M059J (cell line): ENCODE measurements at regions not wholly inside any gene's neighbourhood (a gene's known extent, or its start where the extent isn't known, plus 50 kb on each side); places are given as distances from the start of the nearest gene placed in this dataset.
"Not testable (repeated sequence)": the region's sequence is repeated elsewhere in the genome, so short reads cannot be mapped to it uniquely, and the experiment has no call there.

Source experiments
- DNase-seq: peaks from one replicate; pipeline ENCODE4 v3.0.0-alpha.2; 2012; ENCODE audit warnings: low read depth

GRCh38 chr1:60553730-60554129, 480.2 kb upstream of the C1orf87 start:
- DNase-seq, result no peak

- no peak for DNase-seq
Measured at GRCh38 chr1:60547821-60548220, 474.3 kb upstream of the C1orf87 start.

DNA sequence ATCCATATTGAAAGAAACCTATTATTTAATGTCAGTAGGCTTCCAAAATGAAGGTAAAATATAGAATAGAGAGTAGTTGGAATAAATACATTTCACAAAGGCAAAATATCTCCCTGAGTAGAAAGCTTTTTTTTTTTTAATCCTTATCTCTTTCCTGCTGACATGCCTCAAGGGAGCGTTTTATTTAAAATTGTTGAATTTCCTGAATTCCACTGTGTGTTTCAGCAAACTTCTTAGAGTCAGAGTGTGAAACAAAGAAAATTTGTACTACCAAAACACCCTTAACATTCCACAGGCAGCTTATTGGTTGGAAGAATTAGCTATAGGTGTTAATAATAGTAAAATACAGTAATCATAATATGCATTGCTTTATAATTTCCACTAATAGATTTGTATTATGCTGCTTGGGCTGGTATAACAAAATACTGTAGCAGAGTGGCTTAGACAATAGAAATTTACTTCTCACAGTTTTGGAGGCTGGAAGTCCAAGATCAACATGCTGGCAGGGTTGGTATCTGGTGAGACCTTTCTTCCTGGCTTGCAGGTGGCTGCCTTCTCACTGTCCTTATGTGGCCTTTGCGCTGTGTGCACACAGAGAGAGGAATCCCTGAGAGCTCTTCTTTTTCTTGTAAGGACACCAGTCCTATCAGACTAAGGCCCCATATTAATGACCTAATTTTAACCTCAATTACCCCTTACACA, 468.4 kb upstream of the C1orf87 start:
- no peak for DNase-seq

- no peak for DNase-seq
Measured at GRCh38 chr1:60540141-60540540, 466.6 kb upstream of the C1orf87 start.

DNA sequence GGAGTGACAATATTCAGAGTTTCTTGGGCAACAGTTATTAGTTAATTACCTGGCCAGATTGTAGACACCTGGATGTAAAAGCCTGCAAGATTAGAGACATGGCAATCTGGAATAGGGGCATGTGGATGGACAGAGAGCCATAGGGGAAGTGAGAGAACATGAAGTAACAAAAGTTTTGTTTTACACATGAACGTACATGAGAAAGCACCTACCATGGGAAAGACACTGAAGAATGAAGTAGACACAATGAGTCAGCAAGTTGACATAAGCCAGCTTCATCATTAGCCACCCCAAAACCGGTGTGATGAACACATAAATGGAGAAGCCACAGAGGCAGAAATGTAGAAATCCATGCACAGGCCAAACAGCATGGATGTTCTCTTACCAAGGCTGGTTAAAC, 462.1 kb upstream of the C1orf87 start:
- no peak for DNase-seq

GRCh38 chr1:60527567-60527966, 454.0 kb upstream of the C1orf87 start:
- DNase-seq, result no peak

GRCh38 chr1:60516996-60517395, 443.4 kb upstream of the C1orf87 start:
- no peak for DNase-seq

- no peak for DNase-seq
Measured at GRCh38 chr1:60510162-60510561, 436.6 kb upstream of the C1orf87 start.

GRCh38 chr1:60504206-60504840, 430.8 kb upstream of the C1orf87 start:
- DNase-seq, result no peak

GRCh38 chr1:60503266-60503925, 429.8 kb upstream of the C1orf87 start:
- no peak for DNase-seq

GRCh38 chr1:60502506-60502905, 428.9 kb upstream of the C1orf87 start:
- no peak for DNase-seq

DNA sequence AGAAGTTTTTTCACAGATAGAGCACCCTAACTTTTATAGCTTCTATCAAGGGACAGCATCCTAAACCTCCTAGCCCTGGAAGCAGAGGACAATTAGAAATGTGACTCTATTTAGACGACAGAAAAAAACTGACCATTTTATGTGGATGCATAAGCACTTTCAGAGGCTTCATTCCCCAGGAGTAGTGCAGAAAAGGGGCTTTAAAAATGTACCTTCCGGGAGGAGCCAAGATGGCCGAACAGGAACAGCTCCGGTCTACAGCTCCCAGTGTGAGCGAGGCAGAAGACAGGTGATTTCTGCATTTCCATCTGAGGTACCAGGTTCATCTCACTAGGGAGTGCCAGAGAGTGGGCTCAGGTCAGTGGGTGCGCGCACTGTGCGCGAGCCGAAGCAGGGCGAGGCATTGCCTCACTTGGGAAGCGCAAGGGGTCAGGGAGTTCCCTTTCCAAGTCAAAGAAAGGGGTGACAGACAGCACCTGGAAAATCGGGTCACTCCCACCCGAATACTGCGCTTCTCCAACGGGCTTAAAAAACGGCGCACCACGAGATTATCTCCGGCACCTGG, 416.4 kb upstream of the C1orf87 start:
- DNase-seq, result not testable (repeated sequence)

DNA sequence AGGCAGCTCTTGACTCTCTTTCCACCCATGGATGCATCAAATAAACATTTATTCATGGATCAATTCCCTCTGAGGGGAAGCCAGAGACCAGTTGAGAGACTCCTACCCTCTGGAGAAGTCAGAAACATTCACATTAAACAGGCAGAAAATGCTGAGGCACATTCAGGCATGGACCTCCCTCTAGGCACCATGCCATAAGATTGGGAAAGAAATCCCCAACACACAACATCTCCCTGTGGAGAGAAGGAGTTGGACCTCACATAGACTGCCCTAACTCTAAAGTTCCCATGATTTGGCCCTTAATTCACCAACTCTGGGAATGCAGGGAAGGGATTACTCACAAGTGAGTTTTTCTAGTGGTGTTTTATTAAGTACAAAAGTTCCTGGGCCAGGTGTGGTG, 415.3 kb upstream of the C1orf87 start:
- no peak for DNase-seq

- DNase-seq, result no peak
Measured at GRCh38 chr1:60487565-60488345, 414.2 kb upstream of the C1orf87 start.

DNA sequence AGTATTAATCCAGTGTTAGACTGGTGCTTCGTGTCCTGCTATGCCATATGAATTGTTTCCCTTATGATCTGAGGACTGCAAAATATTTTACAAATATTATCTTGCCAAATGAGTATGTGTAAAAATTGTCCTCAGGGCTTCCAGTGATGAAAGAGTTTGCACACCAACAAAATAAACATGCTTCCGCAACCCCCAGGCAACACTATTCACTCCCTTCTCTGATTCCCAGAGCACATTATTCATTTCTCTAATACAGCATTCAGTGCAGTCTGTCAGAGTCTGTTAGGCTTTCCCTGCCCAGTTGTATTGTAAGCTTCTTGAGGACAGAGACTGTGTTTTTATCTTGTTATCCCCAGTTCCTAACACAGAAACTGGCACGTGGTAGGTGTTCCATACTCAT, 409.9 kb upstream of the C1orf87 start:
- DNase-seq, result no peak

GRCh38 chr1:60470246-60470645, 396.7 kb upstream of the C1orf87 start:
- no peak for DNase-seq

DNA sequence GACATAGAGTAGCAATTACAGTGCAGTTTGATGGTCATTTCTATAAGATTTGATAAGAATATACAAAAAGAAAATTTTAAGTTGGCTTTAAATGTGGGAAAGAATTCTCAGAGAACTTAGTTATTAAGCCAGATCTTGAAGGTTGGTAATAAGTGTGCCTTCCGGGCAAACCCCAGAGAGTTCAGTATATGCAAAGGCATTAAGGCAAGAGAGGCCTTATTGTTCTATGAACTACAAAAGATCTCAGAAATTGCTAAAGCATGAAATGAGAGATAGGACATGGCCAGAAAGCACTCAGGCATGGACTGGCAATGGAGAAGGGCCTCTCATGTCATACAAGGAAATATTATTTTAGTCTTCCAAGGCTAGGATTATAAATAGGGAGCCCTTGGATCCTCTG, 390.2 kb upstream of the C1orf87 start:
- no peak for DNase-seq

DNA sequence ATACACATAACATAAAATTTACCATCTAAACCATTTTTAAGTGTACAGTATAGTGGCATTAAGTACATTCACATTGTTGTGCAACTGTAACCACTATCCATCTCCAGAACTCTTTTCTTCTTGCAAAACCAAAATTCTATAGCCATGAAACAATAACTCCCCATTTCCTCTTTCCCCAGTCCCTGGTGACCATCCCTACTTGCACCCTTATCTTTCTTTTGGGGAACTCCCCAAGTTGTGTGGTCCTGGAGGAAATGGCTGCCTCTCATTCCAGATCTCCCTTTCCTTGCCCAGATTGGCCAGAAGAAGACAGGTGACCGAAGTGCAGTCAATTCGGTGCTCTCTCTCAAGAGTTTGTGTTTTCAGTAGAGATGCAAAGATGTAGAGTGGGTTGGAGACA, 389.6 kb upstream of the C1orf87 start:
- no peak for DNase-seq

DNA sequence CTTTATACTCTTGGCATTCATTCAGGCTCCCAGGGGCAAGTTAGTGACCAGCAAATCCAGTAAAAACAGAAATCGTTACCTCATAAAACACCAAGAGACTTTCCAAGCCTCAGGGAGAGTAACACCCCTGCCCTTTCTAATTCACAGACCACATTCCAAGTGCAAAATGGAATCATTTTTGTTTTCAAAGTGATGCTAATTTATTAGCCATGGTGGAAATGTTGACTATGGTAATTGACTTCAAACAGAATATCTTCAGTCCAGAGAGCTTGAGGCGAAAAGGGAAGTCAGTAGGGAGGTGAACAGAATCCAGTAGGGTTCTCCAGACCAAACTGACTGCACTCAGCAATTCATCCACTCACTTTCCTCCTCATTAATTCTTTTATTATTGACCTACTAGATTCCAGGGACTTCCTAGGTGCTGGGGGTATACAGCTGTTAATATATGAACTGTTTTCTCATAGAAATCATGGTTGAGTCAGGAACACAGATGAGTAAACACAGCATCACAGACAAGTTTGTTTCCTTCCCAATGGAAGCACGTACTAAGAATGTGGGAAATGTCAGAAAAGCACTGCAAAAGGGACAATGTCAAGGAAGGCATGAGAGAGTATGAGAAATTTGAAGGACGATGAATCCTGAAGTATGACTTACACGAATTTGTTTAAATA, 388.5 kb upstream of the C1orf87 start:
- no peak for DNase-seq

- no peak for DNase-seq
Measured at GRCh38 chr1:60458111-60458510, 384.5 kb upstream of the C1orf87 start.

GRCh38 chr1:60449876-60450275, 376.3 kb upstream of the C1orf87 start:
- no peak for DNase-seq

GRCh38 chr1:60448850-60449249, 375.3 kb upstream of the C1orf87 start:
- no peak for DNase-seq
